ENCODE measurements at regions not wholly inside any gene's neighbourhood (a gene's known extent, or its start where the extent isn't known, plus 50 kb on each side); places are given as distances from the start of the nearest gene placed in this dataset.

- TF ChIP-seq CTCF (conservative IDR thresholded peaks at IDR 0.05; ENCODE audit: low read depth in 2 of 2) (no peak), EZH2 (IDR thresholded peaks at IDR 0.05; ENCODE audit: low read depth, unreplicated experiment) (no peak), POLR2AphosphoS5 (IDR thresholded peaks at IDR 0.05; ENCODE audit: low read depth) (no peak), EZH2phosphoT487 (IDR thresholded peaks at IDR 0.05; ENCODE audit: unreplicated experiment) (no peak), REST (IDR thresholded peaks at IDR 0.05; ENCODE audit: unreplicated experiment) (no peak), STAT1 (IDR thresholded peaks at IDR 0.05; ENCODE audit: unreplicated experiment) (no peak), NANOG (IDR thresholded peaks at IDR 0.05; ENCODE audit: borderline replicate concordance) (no peak), JUNB (IDR thresholded peaks at IDR 0.05; ENCODE audit: unreplicated experiment) (no peak), ZNF462 (CRISPR knock-in tag; IDR thresholded peaks at IDR 0.05) (no peak)
Measured at GRCh38 chr4:25493466-25493865, 116.4 kb downstream of the ANAPC4 start.
